CD4-positive, alpha-beta T cell treated with Interleukin-6 for 4 hours (primary cell): ENCODE measurements at regions not wholly inside any gene's neighbourhood (a gene's known extent, or its start where the extent isn't known, plus 50 kb on each side); places are given as distances from the start of the nearest gene placed in this dataset.

ENCODE experiments used
- DNase-seq: peaks from one replicate; pipeline ENCODE4 v3.0.0-alpha.2; 2020; ENCODE audit warnings: mixed read lengths

DNA sequence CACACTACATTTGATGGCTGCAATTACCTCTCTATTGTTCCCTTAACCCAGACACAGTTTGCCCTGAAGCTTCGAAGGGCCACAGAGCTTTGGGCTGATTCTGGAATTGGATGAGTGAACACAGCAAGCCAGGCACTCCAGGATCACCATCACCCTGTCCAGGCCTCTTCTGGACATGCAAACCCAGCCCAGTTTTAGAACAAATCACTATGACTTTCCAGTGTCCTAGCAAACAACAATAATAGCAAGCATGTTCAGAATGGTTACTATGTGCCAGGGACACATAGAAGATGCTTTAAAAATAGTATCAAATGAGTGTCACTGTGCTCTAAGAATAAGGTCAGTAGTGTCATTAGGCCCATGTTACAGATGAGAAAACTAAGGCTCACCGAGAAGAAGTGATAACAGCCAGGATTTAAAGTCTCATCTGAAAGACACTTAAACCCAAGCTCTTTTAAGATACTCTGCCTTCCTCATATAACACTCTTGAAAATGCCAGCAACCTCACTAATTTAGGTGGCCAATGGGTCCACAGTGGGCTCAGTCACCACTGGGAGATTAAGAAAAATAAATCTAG lies 191.7 kb upstream of the STK17B start:
- no peak for DNase-seq

DNA sequence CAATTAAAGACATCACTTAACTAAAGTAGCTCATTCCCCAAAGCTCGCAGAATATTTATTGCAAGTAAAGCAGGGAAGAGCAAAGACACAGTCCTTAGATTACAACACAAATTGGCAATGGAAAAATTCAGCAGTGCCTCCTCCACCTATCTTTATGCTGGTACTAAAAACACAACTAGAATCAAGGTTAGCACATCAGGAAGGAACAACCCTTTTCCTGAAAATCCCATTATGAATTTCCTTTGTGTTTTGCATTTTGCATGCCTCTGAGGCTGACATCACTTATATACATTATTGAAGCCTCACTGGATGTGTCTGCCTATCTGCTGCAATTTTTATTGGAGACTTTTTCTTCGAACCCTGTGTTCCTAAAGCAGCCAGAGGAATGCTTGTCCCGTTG lies 193.8 kb upstream of the STK17B start:
- DNase-seq, result no peak

- DNase-seq, result no peak
These were observed 194.5 kb upstream of the STK17B start for GRCh38 chr2:196365923-196366322.

DNA sequence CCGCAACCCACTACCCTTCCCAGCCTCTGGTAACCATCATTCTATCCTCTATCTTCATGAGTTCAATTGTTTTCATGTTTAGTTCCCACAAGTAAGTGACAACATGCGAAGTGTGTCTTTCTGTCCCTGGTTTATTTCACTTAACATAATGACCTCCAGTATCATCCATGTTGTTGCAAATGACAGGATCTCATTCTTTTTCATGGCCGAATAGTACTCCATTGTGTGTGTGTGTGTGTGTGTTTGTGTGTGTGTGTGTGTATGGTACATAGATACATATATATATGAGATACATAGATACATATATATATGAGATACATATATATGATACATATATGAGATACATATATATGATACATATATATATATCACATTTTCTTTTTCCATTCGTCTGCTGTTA lies 196.3 kb upstream of the STK17B start:
- DNase-seq, result no peak

DNA sequence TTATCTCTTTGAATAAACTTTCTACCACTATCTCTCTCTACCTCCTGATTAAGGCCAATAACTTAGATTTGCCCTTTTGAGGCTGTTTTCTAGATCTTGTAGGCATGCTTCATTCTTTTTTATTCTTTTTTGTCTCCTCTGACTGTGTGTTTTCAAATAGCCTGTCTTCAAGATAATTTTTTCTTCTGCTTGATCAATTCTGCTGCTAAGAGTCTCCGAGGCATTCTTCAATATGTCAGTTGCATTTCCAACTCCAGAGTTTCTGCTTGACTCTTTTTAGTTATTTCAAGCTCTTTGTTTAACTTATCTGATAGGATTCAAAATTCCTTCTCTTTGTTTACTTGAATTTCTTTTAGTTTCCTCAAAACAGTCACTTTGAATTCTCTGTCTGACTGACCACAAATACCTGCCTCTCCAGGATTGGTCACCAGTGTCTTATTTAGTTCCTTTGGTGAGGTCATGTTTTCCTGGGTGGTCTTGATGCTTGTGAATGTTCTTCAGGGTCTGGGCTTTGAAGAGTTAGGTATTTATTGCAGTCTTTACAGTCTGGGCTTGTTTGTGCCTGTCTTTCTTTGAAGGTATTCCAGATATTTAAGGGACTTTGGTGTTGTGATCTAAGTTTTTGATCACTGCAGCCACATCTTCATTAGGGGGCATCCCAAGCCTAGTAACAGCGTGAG lies 197.3 kb upstream of the STK17B start:
- no peak for DNase-seq

DNA sequence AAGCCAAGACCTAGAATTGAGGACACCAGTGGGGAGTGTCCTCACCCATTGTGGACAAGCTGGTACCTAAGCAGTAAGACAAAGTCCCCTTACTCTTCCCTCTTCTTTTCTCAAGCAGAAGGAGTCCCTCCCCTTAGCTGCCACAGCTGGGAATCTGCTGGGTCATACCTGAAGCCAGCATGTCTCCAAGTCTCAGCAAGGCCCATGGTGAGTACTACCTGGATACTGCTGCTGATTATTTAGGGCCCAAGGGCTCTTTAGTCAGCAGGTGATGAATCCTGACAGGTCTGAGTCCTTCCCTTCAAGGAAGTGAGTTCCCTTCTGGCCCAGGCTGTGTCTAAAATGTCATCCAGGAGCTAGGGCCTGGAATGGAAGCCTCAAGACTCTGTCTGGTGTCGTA lies 198.6 kb upstream of the STK17B start:
- DNase-seq, result no peak

GRCh38 chr2:196370381-196370780 lies 199.0 kb upstream of the STK17B start:
- no peak for DNase-seq

DNA sequence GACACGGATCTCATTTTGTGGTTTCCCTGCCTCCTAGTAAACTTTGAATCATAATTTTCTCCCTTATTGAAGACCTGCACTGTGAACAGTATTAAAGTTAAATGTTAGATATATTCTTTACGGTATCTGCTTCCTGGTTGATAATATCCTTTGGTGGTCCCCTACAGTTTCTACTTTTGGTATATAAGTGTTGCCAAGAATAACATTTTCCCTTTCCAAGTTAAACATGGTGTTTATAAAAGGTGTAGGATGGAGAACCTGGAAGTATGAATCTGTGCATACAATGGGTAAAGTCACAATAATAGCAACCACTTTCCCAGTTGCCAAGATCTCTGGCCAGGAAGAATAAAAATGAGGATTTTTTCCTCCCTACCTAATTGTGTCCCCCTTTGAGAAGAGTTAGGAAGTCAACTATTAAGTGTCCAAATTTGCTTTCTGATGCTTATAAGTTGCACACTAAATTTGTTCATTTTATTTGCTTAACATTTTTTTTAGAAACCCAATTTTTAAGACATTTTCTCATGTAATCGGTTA lies 201.0 kb upstream of the STK17B start:
- no peak for DNase-seq

DNA sequence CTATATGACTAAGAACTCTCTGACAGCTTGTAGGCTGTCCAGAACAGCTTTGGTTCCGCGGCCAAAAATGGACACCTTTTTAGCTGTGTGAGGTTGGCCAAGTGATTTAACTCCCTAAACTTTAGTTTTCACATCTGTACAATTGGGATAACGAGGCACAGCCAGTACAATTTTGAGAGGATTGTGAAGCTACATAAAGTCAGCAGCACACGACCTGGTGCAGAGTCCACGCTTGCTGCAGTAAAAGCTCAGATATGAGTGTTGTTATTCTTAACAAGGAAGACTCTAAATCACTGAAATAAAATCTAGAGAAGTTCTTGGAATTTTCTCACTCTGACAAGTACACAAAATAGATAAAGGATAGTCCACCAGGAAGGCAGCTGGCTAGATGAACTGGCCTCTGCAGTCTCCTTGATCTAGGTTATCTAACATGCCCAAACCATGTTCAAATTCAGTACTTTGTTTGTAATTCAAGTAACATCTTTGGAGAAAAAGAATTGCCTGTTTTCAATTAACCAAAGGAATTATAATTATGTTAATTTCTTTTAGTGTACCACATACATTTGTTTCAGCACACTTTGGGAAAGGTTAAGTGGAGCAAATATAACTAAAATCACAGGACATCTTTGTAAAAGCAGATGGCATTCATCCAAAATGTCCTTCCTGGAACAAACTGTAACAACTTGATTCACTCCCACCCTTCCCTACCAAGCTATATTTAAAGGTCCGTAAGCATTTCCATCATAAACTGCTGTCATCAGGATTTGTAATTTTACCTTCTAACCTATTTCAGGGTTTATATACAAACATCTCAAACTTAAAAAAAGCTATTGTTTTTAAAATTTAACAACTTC lies 201.7 kb upstream of the STK17B start:
- DNase-seq, result no peak

DNA sequence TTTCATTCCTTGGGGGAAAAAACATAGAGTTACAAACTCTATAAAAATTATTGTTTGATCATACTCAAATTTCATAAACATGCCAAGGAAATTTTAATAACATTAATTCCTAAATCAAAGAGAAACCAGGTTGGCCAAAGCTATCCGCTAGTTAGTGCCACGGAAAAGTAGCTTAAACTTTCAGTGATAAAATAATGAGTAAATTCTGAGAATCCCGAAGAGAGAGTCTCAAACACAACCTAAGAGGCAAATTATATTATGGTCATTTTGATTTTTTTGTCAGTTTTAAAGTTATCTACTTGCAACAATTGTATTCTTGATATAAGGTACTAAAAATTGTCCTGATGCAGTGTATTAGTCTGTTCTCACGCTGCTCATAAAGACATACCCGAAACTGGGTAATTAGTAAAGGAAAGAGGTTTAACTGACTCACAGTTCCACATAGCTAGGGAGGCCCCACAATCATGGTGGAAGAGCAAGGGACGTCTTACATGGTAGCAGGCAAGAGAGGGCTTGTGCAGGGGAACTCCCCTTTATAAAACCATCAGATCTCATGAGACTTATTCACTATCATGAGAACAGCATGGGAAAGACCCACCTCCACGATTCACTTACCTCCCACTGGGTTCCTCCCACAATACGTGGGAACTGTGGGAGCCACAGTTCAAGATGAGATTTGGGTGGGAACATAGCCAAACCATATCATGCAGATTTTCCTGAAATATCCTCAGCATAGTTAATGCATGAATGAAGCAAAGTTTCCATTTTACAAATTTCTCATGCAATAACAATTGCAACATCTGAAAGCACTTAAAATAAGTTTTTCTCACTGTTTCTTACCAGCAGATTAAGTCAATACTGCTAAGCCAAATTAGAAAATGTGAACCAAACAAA lies 205.9 kb upstream of the STK17B start:
- DNase-seq, result no peak

GRCh38 chr2:196379600-196379999 lies 208.2 kb upstream of the STK17B start:
- DNase-seq, result no peak

GRCh38 chr2:196380098-196380497 lies 208.7 kb upstream of the STK17B start:
- DNase-seq, result no peak

DNA sequence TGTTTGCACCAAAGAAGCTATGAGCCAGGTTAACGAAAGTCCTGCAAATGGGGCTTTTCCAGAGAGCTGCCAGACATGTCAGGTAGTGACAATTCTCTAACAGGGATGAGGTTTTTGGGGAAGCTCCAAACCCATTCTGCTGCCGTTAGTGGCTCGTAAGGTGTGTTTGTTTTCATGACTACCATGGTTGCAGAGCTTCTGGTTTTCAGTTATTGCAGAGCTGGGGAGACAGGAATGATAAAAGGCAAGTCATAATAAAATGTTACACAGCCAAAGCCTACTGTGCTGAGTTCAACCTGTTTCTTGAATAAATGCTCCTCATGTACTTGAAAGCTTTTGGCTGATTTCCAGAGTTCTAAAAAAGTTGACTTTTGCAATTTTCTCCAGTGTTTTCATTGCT lies 209.2 kb upstream of the STK17B start:
- no peak for DNase-seq

DNA sequence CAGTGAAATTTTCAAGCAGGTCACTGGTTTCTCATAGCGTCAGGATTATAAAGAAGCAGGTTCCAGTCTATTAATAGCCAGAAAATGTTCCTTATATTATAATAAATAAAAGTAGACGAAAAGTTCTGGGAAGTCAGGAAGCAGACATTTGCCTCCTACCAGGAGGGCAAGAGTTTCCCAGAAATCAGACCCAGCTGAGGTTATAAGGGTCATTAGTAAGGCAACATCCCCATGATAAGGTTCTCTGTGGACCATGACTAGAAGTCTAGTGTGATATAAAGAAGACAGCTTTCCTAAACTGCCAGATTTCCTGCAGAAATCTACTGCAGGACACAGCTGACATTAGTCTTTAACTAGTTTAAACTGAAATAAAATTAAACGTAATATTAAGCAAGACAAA lies 210.1 kb upstream of the STK17B start:
- DNase-seq, result no peak

GRCh38 chr2:196383799-196384198 lies 212.4 kb upstream of the STK17B start:
- no peak for DNase-seq

DNA sequence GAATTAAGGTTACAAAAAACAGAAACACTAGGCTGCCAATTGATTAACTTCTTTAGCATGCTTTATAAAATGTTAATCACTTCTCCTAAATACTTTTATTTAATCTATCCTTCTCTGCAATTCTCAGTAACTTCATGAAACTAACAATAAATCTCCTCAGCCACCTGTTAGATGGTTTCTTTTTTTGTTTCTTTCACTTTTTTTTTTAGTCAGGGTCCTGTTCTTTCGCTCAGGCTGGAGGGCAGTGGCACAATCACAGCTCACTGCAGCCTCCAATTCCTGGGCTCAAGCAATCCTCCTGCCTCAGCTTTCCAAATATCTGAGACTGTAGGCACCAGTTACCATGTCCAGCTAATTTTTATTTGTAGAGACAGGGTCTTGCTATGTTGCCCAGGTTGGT lies 213.4 kb upstream of the STK17B start:
- DNase-seq, result no peak

DNA sequence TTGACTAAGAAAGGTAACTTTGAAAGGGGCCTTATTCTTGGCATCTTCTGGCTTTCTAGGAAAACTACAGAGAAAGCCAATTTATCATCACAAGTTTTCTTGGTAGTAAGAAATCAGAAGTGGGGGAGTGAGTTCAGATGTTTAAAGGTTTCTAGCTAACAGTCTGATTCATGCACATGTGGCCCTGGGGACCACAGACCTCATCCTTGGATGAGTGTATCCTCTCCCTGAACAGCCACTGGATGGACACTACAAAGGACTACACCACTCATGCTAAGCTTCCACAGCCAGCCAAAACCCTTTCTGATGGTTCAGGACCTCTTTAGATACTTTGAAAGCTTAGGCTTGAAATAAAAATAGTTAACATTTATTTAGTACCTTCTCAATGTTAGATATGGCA lies 218.3 kb upstream of the STK17B start:
- no peak for DNase-seq

DNA sequence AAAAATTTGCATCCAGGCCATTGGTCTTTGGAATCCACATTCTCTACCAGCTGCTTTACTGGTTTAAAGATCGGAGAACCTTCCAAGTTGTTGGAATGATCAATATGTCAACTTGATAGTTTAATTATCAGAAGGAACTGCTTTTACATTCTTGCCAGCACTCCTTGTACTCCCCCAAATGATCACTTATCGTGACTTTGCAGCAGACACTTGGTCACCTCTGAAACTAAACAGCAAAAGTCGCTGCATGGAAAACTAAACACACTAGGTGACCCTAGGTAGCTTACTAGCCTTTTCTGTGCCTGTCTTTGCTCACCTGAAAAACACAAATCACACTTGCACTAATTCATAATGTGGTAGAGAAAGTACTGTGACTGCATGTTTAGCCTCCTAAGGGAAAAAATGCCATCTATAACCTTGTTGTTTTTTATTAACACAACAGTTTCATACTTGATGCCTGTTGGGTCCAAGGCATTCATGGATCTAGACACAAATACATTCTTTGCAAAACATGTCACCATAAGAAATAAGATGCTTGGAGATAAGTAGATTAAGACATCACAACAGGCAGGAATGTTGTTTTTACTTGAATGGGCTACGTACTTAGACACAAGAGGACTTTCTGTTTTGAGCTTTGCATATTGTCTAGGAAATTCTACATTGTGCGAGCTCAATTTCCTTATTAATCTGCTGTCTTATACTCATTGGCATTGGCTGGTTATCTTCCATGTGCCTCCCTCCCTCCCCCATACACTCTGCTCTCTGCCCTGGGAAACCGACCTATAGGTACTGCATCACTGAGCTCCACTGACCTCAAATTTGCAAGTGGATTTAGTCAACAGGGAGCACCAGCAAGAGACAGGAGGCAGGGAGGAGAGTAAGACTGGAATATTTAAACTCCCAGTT lies 219.1 kb upstream of the STK17B start:
- no peak for DNase-seq

- no peak for DNase-seq
These were observed 219.7 kb upstream of the STK17B start for GRCh38 chr2:196391149-196391479.

DNA sequence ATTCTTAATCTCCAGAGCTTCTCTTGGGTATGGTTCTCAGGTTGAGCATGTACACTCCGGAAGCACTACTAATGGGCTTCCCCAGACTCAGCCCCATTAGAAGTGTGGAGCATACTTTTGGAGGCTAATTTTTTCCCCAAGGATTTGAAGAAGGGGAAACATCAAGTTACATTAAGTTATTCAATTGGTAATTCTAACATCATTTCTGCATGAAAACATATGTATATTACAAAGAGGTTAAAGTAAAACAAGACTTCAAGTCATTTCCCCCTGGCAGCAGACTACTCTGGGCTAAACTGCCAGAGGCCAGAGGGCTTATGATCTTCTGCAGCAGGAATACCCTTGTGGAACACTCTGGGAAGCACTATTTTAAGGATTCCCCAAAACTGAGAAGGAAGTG lies 227.7 kb upstream of the STK17B start:
- DNase-seq, result no peak

DNA sequence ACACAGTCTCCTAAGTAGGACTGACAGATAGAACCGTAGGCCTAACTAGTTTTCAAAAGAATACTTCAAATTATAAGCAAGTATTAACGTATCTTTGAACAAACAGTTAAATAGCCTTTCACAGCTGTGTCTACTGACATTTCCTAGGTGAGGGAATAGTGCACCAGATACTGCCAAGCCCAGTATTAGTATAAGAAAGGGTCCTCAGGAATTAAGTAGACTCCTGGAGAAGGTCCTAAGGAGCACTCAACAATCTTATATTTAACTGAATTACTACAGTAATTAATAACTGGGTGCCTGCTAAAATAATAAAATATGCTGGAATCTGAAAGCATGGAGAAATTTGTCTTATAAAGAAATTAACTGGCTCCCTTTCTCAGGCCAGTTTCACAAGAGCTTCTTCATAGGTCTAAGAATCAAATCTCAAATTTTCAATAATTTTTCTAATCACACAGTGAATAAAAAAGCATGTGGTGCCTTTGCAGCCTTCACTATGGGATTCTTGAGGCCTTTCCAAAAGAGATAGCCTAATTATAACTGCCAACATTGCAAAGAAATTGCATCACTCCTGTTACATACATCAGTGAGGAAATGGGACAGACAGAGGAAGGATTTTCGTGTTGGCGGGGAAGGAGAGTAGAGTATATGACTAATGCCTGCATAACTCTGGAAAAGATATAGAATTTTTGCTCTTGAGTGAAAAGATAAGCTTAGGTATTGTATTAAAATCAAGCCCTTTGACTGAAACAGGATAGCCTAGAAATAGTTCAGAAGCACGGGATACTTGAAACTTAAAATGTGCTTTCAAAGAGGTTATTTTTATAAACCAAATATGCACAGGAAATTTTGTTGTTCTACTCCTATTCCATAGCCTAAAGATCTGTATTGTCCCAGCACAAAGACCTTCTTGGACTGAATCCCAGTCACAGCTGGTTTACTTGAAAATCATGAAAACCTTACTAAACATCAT lies 228.6 kb upstream of the STK17B start:
- DNase-seq, result no peak
